ENCODE measurements at regions not wholly inside any gene's neighbourhood (a gene's known extent, or its start where the extent isn't known, plus 50 kb on each side); places are given as distances from the start of the nearest gene placed in this dataset.

DNA sequence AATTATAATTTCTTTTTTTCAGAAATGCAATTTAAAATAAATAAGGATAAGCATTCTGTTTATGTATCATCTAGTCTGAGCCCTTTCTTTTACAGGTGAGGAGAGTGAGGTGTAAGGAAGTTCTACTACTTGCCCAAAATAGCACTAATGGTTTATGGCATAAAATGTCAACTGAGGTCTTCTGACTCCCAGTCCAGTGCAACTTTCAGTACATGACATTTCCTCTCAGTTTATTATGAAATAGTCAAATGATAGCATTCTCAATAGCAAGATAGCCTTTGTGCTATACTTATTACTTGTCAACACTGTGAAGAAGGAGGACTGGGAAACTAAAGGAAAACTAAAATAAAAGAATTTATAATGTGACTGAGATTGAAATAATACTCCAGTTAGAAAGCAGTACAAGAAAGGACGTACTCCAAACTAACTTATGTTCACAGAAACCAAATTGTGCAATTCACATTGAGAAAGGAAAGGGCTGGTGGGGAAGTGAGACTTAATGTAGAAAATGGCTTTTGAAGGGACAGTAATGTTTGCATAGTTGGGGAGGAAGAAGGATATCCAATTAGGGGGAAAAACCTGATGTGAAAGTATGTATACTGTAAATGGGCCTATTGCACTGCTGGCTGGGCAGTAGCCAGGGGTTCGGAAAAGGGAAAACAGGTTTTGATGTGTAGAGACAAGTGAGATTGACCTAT is 166.7 kb upstream of the ZEB2 start:
- Histone ChIP-seq H3K4me3 (ENCODE audit: low read depth, low read length) (no peak overlapping the region), H3K27ac (ENCODE audit: extremely low read depth, low read depth, low read length) (no peak overlapping the region), H3K36me3 (ENCODE audit: control insufficient read depth in 2 of 2, insufficient read depth in 1 of 2, low read length in 2 of 2) (no peaks in the 10 kb centered on the region), H3K4me1 (ENCODE audit: control insufficient read depth, insufficient read depth, low read length) (no peaks in the 10 kb centered on the region), H3K9me3 (ENCODE audit: control insufficient read depth, insufficient read depth, low read depth, low read length) (no peaks in the 10 kb centered on the region)
- TF ChIP-seq ZNF777 (tag by site-specific recombination; IDR thresholded peaks at IDR 0.05; ENCODE audit: borderline replicate concordance) (no peak), PRDM10 (tag by site-specific recombination; IDR thresholded peaks at IDR 0.05) (no peak), FEZF1 (tag by site-specific recombination; IDR thresholded peaks at IDR 0.05) (no peak), MEIS1 (CRISPR knock-in tag; IDR thresholded peaks at IDR 0.05; ENCODE audit: borderline replicate concordance) (no peak), ZBTB17 (tag by site-specific recombination; IDR thresholded peaks at IDR 0.05) (no peak), ZIC2 (tag by site-specific recombination; IDR thresholded peaks at IDR 0.05) (no peak), KLF10 (tag by site-specific recombination; IDR thresholded peaks at IDR 0.05) (no peak), OSR2 (tag by site-specific recombination; IDR thresholded peaks at IDR 0.05) (no peak), ZBTB21 (tag by site-specific recombination; IDR thresholded peaks at IDR 0.05) (no peak), ZNF302 (tag by site-specific recombination; IDR thresholded peaks at IDR 0.05; ENCODE audit: low read depth) (no peak), ZNF23 (tag by site-specific recombination; IDR thresholded peaks at IDR 0.05; ENCODE audit: borderline replicate concordance) (no peak), ZNF555 (tag by site-specific recombination; conservative IDR thresholded peaks at IDR 0.05) (no peak)
- TF ChIP-seq, protein P1, sequence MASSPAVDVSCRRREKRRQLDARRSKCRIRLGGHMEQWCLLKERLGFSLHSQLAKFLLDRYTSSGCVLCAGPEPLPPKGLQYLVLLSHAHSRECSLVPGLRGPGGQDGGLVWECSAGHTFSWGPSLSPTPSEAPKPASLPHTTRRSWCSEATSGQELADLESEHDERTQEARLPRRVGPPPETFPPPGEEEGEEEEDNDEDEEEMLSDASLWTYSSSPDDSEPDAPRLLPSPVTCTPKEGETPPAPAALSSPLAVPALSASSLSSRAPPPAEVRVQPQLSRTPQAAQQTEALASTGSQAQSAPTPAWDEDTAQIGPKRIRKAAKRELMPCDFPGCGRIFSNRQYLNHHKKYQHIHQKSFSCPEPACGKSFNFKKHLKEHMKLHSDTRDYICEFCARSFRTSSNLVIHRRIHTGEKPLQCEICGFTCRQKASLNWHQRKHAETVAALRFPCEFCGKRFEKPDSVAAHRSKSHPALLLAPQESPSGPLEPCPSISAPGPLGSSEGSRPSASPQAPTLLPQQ (tag by site-specific recombination; IDR thresholded peaks at IDR 0.05) = no peak
- TF ChIP-seq, protein P2, sequence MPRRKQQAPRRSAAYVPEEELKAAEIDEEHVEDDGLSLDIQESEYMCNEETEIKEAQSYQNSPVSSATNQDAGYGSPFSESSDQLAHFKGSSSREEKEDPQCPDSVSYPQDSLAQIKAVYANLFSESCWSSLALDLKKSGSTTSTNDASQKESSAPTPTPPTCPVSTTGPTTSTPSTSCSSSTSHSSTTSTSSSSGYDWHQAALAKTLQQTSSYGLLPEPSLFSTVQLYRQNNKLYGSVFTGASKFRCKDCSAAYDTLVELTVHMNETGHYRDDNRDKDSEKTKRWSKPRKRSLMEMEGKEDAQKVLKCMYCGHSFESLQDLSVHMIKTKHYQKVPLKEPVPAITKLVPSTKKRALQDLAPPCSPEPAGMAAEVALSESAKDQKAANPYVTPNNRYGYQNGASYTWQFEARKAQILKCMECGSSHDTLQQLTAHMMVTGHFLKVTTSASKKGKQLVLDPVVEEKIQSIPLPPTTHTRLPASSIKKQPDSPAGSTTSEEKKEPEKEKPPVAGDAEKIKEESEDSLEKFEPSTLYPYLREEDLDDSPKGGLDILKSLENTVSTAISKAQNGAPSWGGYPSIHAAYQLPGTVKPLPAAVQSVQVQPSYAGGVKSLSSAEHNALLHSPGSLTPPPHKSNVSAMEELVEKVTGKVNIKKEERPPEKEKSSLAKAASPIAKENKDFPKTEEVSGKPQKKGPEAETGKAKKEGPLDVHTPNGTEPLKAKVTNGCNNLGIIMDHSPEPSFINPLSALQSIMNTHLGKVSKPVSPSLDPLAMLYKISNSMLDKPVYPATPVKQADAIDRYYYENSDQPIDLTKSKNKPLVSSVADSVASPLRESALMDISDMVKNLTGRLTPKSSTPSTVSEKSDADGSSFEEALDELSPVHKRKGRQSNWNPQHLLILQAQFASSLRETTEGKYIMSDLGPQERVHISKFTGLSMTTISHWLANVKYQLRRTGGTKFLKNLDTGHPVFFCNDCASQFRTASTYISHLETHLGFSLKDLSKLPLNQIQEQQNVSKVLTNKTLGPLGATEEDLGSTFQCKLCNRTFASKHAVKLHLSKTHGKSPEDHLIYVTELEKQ (tag by site-specific recombination; IDR thresholded peaks at IDR 0.05; ENCODE audit: borderline replicate concordance) = no peak
- TF ChIP-seq, protein P3, sequence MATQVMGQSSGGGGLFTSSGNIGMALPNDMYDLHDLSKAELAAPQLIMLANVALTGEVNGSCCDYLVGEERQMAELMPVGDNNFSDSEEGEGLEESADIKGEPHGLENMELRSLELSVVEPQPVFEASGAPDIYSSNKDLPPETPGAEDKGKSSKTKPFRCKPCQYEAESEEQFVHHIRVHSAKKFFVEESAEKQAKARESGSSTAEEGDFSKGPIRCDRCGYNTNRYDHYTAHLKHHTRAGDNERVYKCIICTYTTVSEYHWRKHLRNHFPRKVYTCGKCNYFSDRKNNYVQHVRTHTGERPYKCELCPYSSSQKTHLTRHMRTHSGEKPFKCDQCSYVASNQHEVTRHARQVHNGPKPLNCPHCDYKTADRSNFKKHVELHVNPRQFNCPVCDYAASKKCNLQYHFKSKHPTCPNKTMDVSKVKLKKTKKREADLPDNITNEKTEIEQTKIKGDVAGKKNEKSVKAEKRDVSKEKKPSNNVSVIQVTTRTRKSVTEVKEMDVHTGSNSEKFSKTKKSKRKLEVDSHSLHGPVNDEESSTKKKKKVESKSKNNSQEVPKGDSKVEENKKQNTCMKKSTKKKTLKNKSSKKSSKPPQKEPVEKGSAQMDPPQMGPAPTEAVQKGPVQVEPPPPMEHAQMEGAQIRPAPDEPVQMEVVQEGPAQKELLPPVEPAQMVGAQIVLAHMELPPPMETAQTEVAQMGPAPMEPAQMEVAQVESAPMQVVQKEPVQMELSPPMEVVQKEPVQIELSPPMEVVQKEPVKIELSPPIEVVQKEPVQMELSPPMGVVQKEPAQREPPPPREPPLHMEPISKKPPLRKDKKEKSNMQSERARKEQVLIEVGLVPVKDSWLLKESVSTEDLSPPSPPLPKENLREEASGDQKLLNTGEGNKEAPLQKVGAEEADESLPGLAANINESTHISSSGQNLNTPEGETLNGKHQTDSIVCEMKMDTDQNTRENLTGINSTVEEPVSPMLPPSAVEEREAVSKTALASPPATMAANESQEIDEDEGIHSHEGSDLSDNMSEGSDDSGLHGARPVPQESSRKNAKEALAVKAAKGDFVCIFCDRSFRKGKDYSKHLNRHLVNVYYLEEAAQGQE (tag by site-specific recombination; IDR thresholded peaks at IDR 0.05) = no peak
- TF ChIP-seq, protein P4, sequence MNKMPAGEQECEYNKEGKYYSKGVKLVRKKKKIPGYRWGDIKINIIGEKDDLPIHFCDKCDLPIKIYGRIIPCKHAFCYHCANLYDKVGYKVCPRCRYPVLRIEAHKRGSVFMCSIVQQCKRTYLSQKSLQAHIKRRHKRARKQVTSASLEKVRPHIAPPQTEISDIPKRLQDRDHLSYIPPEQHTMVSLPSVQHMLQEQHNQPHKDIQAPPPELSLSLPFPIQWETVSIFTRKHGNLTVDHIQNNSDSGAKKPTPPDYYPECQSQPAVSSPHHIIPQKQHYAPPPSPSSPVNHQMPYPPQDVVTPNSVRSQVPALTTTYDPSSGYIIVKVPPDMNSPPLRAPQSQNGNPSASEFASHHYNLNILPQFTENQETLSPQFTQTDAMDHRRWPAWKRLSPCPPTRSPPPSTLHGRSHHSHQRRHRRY (tag by site-specific recombination; IDR thresholded peaks at IDR 0.05) = no peak
- CTCF ChIA-PET = no interaction called here
- POLR2A ChIA-PET = no interaction called here

Measured in HEK293 (cell line).